ENCODE measurements at regions not wholly inside any gene's neighbourhood (a gene's known extent, or its start where the extent isn't known, plus 50 kb on each side); places are given as distances from the start of the nearest gene placed in this dataset.

DNA sequence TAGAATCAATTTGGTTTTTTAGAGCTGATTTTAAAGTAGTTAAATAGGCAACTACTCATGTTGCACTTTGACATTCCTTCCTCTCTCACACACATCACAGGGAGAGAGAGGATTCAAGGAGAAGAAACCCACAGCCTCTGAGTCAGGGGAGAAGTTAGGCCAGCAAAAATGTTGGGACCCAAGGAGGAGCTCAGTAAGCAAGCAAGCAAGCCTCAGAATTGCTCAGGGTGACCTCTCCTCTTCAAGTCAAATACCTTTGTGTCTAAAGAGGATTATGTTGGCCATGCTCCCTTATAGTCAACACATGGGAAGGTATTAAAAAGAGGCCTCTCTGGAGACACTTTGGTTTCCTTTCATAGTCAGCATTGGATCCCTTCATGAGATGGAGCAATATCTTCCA, 80.5 kb upstream of the WARS2 start:
- TF ChIP-seq, protein P1, sequence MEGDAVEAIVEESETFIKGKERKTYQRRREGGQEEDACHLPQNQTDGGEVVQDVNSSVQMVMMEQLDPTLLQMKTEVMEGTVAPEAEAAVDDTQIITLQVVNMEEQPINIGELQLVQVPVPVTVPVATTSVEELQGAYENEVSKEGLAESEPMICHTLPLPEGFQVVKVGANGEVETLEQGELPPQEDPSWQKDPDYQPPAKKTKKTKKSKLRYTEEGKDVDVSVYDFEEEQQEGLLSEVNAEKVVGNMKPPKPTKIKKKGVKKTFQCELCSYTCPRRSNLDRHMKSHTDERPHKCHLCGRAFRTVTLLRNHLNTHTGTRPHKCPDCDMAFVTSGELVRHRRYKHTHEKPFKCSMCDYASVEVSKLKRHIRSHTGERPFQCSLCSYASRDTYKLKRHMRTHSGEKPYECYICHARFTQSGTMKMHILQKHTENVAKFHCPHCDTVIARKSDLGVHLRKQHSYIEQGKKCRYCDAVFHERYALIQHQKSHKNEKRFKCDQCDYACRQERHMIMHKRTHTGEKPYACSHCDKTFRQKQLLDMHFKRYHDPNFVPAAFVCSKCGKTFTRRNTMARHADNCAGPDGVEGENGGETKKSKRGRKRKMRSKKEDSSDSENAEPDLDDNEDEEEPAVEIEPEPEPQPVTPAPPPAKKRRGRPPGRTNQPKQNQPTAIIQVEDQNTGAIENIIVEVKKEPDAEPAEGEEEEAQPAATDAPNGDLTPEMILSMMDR (IDR thresholded peaks at IDR 0.05), result no peak
- no peak for TF ChIP-seq POLR2A (IDR thresholded peaks at IDR 0.05)
